Liver (tissue), 8 donors: ENCODE measurements at regions not wholly inside any gene's neighbourhood (a gene's known extent, or its start where the extent isn't known, plus 50 kb on each side); places are given as distances from the start of the nearest gene placed in this dataset.

ENCODE experiments used
- DNase-seq: peaks from one replicate; pipeline ENCODE4 v3.0.0-alpha.2; 2017; ENCODE audit warnings: low spot score
- H3K27ac ChIP-seq, 2 donors: one replicate each; pipeline ENCODE4 v1.7.0; 2013; ENCODE audit warnings: inconsistent platforms in 2 of 2, low read length in 2 of 2, control low read depth in 1 of 2, low read depth in 1 of 2, mild to moderate bottlenecking in 1 of 2
- H3K27me3 ChIP-seq, 4 donors: one replicate each; pipeline versions ENCODE4 v1.6.1 to v1.7.0; 2013; ENCODE audit warnings: low read length in 3 of 4, inconsistent platforms in 1 of 4, mild to moderate bottlenecking in 1 of 4, moderate library complexity in 1 of 4; ENCODE audit not compliant: control insufficient read depth in 4 of 4, insufficient read depth in 4 of 4
- H3K36me3 ChIP-seq, 4 donors: one replicate each; pipeline versions ENCODE4 v1.6.1 to v1.7.0; 2013; ENCODE audit warnings: low read length in 3 of 4, mild to moderate bottlenecking in 3 of 4, low read depth in 1 of 4, moderate library complexity in 1 of 4; ENCODE audit not compliant: control insufficient read depth in 4 of 4, insufficient read depth in 3 of 4
- H3K4me1 ChIP-seq, 4 donors: one replicate each; pipeline versions ENCODE4 v1.6.1 to v1.7.0; 2013; ENCODE audit warnings: low read length in 3 of 4, mild to moderate bottlenecking in 3 of 4, moderate library complexity in 1 of 4; ENCODE audit not compliant: control insufficient read depth in 4 of 4, insufficient read depth in 4 of 4
- H3K4me3 ChIP-seq, 3 donors: one replicate each; pipeline versions ENCODE4 v1.6.1 to v1.7.0; 2013; ENCODE audit warnings: low read length in 3 of 3, control low read depth in 1 of 3, low read depth in 1 of 3, mild to moderate bottlenecking in 1 of 3
- H3K9ac ChIP-seq, 2 donors: one replicate each; pipeline ENCODE4 v1.7.0; 2013; ENCODE audit warnings: low read length in 2 of 2, mild to moderate bottlenecking in 2 of 2, moderate library complexity in 2 of 2, control low read depth in 1 of 2, low read depth in 1 of 2
- H3K9me3 ChIP-seq, 4 donors: one replicate each; pipeline versions ENCODE4 v1.6.1 to v1.7.0; 2013; ENCODE audit warnings: low read length in 3 of 4; ENCODE audit not compliant: control insufficient read depth in 4 of 4
- ATF3 ChIP-seq: IDR thresholded peaks from 2 replicates; pipeline ENCODE4 v1.6.1; 2016; ENCODE audit warnings: antibody characterized with exemption
- CTCF ChIP-seq: fragments of 150-350 bp; IDR thresholded peaks from 2 replicates; pipeline ENCODE4 v1.5.1; 2017; ENCODE audit warnings: improper control_type of control experiment, low read depth, low read length; ENCODE audit not compliant: missing input control
- FOXA1 ChIP-seq: IDR thresholded peaks from 2 replicates; pipeline ENCODE4 v1.6.1; 2016; ENCODE audit warnings: antibody characterized with exemption
- FOXA2 ChIP-seq: IDR thresholded peaks from 2 replicates; pipeline ENCODE4 v1.6.1; 2016; ENCODE audit warnings: antibody characterized with exemption
- GABPA ChIP-seq, 2 donors: IDR thresholded peaks in 1 of 2; conservative IDR thresholded peaks in 1 of 2; 2 replicates each; pipeline ENCODE4 v1.6.1; 2016; ENCODE audit warnings: antibody characterized with exemption in 2 of 2, mild to moderate bottlenecking in 1 of 2, moderate library complexity in 1 of 2
- HNF4A ChIP-seq, 2 donors: conservative IDR thresholded peaks; 2 replicates each; pipeline ENCODE4 v1.6.1; 2016; ENCODE audit warnings: antibody characterized with exemption in 2 of 2, mild to moderate bottlenecking in 2 of 2
- HNF4G ChIP-seq: IDR thresholded peaks from 2 replicates; pipeline ENCODE4 v1.6.1; 2016; ENCODE audit warnings: antibody characterized with exemption
- NR2F2 ChIP-seq: IDR thresholded peaks from 2 replicates; pipeline ENCODE4 v1.6.1; 2016; ENCODE audit warnings: antibody characterized with exemption
- SP1 ChIP-seq: IDR thresholded peaks from 2 replicates; pipeline ENCODE4 v1.6.1; 2018; ENCODE audit warnings: antibody characterized with exemption, mild to moderate bottlenecking
- TAF1 ChIP-seq: conservative IDR thresholded peaks from 2 replicates; pipeline ENCODE4 v1.6.1; 2016; ENCODE audit warnings: antibody characterized with exemption, mild to moderate bottlenecking
- WGBS: extraction: QIAGEN DNeasy Blood & Tissue Kit; methylation state at CpG from one replicate; pipeline ENCODE4 v1.1.7; 2013; 5-methylcytosine and 5-hydroxymethylcytosine counted together
- TF ChIP-seq, protein P1 (sequence below): IDR thresholded peaks from 2 replicates; pipeline ENCODE4 v1.6.1; 2016; ENCODE audit warnings: antibody characterized with exemption, mild to moderate bottlenecking
- donor health status: healthy.
- donor health status: healthy.
- donor health status: healthy.
- donor health status: healthy.
- donor health status: healthy.

DNA sequence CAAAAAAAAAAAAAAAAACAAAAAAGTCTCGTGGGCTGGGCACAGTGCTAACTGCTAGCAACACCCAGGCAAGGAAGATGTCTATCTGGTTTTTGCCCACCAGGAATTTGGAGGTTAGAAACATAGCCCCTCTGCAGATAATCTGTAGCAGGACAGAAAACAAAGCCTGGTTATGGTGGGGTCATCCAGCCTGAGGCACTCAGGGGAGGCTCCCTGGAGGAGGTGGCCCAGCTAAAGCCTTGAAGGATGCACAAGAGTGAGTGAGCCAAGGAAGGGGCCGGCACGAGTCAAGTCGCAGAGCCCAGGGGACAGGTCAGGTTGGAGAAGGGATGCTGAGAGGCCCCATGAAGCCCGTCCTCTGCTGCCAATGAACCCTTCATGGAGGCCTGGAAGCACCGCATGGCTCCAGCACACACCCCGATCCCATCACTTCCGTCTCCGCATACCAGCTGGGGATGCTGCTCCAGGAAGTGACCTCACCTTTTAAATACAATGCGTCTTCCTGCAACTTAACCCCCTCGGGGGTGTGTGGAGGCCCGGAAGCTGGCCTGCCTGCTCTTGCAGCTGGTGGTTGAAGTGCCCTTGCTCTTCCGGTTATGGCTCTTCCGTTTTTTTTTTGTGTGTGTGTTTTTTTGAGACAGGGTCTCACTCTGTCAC is 86.5 kb downstream of the ENGASE start:
- 58% methylated on average over 14 of the region's 14 CpGs for WGBS
- Histone ChIP-seq H3K36me3 (no peaks in the 10 kb centered on the region), H3K4me1 (no peaks in the 10 kb centered on the region), H3K27me3 (peaks cover 0 to 3% (median 3%) of the 10 kb centered on the region in 4 donors), H3K9ac (no peak overlapping the region), H3K27ac (no peak overlapping the region), H3K4me3 (no peak overlapping the region), H3K9me3 (no peaks in the 10 kb centered on the region)
- no peak for DNase-seq
- TF ChIP-seq FOXA2 = no peak
- TF ChIP-seq ATF3 = no peak
- TF ChIP-seq, protein P1, sequence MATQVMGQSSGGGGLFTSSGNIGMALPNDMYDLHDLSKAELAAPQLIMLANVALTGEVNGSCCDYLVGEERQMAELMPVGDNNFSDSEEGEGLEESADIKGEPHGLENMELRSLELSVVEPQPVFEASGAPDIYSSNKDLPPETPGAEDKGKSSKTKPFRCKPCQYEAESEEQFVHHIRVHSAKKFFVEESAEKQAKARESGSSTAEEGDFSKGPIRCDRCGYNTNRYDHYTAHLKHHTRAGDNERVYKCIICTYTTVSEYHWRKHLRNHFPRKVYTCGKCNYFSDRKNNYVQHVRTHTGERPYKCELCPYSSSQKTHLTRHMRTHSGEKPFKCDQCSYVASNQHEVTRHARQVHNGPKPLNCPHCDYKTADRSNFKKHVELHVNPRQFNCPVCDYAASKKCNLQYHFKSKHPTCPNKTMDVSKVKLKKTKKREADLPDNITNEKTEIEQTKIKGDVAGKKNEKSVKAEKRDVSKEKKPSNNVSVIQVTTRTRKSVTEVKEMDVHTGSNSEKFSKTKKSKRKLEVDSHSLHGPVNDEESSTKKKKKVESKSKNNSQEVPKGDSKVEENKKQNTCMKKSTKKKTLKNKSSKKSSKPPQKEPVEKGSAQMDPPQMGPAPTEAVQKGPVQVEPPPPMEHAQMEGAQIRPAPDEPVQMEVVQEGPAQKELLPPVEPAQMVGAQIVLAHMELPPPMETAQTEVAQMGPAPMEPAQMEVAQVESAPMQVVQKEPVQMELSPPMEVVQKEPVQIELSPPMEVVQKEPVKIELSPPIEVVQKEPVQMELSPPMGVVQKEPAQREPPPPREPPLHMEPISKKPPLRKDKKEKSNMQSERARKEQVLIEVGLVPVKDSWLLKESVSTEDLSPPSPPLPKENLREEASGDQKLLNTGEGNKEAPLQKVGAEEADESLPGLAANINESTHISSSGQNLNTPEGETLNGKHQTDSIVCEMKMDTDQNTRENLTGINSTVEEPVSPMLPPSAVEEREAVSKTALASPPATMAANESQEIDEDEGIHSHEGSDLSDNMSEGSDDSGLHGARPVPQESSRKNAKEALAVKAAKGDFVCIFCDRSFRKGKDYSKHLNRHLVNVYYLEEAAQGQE = no peak
- TF ChIP-seq HNF4A (conservative IDR thresholded peaks at IDR 0.05) = no peak
- no peak for TF ChIP-seq FOXA1
- TF ChIP-seq SP1 = no peak
- no peak for TF ChIP-seq HNF4G
- no peak for TF ChIP-seq TAF1
- TF ChIP-seq CTCF = no peak

GRCh38 chr17:79159926-79160325 is 85.3 kb downstream of the ENGASE start:
- Histone ChIP-seq H3K27ac (no peak overlapping the region), H3K4me1 (no peaks in the 10 kb centered on the region), H3K36me3 (no peaks in the 10 kb centered on the region), H3K9me3 (no peaks in the 10 kb centered on the region), H3K27me3 (peaks cover 0 to 3% (median 2%) of the 10 kb centered on the region in 4 donors), H3K9ac (no peak overlapping the region), H3K4me3 (no peak overlapping the region)
- TF ChIP-seq, protein P1 = no peak
- TF ChIP-seq SP1 = no peak
- TF ChIP-seq HNF4A (conservative IDR thresholded peaks at IDR 0.05) = no peak
- TF ChIP-seq GABPA (IDR thresholded peaks at IDR 0.05 in 1 of 2, conservative IDR thresholded peaks at IDR 0.05 in 1 of 2) = no peak
- no peak for TF ChIP-seq NR2F2
- TF ChIP-seq FOXA1 = no peak
- no peak for TF ChIP-seq HNF4G
- TF ChIP-seq TAF1 = no peak
- 67% methylated on average over 13 of the region's 13 CpGs for WGBS
- no peak for DNase-seq
